OCI-LY7 (cell line): ENCODE measurements at regions not wholly inside any gene's neighbourhood (a gene's known extent, or its start where the extent isn't known, plus 50 kb on each side); places are given as distances from the start of the nearest gene placed in this dataset.

Experiments
- CTCF ChIP-seq: fragments of 200-600 bp; sonication (generic); conservative IDR thresholded peaks from 2 replicates; pipeline ENCODE4 v1.5.1; 2014; ENCODE audit warnings: mild to moderate bottlenecking, antibody characterized with exemption, low read length, moderate library complexity, mixed read lengths
- EZH2phosphoT487 ChIP-seq: fragments of 200-600 bp; sonication (generic); IDR thresholded peaks from 2 replicates; pipeline ENCODE4 v1.6.1; 2018; ENCODE audit warnings: low read depth, borderline replicate concordance, mild to moderate bottlenecking, mixed run types, antibody characterized with exemption, low read length, moderate library complexity, mixed read lengths

GRCh38 chr4:12393631-12394262 lies 965.1 kb upstream of the HS3ST1 start:
- TF ChIP-seq CTCF = no peak
- no peak for TF ChIP-seq EZH2phosphoT487
